Dermis microvascular lymphatic vessel endothelial cell (primary cell): ENCODE measurements at regions not wholly inside any gene's neighbourhood (a gene's known extent, or its start where the extent isn't known, plus 50 kb on each side); places are given as distances from the start of the nearest gene placed in this dataset.

ENCODE experiments used
- DNase-seq, 2 donors: peaks; one replicate each; pipeline versions ENCODE4 v3.0.0 to v3.0.0-alpha.2; 2010; ENCODE audit warnings: low read depth in 2 of 2

GRCh38 chr7:340979-341694 is 51.2 kb downstream of the FOXL3 start:
- DNase-seq, result no peak

DNA sequence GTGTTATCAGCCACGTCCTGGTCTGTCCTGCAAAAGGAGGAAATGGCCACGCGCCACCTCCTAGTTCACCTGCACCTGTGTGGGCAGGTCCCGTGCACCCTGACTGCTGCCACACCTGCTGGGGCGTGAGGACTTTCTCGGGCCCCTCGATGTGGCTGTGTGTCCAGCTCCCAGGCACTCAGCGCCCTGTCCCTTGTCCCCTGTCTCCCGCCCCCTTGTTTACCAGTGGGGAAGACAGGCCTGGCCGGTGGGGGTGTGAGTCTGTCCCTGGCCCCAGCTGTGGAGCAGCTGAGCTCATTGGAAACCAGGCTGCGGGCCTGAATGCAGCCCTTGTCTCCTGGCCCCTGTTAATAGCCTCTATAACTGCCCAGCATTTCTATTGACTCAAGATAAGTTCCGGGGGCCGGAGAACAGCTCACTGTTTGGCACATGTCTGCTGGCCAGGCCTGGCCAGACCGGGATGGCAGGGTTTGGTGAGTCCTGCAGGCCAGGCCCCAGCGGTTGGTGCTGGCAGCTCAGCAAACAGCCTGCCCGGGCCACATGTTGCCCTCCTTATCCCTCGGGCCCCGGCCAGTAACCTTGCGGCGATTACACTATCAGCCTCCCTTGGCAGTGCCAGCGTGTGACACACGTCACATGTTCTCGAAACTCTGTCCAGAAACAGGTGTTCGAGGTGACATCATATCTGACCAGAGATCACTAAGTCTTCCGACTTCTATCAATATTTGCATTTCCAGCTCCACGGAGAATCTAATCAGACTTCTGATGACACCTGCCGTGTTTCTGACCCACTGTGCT is 52.1 kb downstream of the FOXL3 start:
- no peak for DNase-seq

DNA sequence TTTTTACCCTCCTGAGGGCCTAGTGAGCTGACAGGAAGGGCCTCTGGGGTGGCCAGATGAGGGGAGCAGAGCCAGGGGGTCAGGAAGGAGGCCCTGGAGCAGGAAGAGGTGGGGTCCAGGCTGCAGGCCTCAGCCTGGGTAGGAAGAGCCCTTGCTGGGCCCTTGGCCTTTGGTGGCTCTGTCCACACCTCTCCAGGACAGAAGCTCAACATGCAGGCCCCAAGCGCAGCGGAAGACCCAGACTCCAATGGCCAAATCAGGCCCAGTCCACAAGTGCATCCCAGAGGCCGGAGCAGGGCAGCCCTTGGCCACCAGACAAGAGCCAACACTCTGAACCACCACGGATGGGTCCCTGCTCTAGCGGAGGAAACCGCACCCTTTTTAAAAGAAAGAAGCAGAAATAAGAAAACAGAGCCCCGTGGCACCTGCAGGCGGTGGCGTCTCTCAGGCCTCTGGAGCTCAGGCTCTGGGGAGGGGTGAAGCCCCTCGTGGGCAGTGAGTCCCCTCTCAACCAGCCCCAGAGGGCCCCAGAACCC is 52.8 kb downstream of the FOXL3 start:
- DNase-seq, result no peak

GRCh38 chr7:343227-343822 is 53.4 kb downstream of the FOXL3 start:
- DNase-seq, result no peak

- no peak for DNase-seq
Observed at GRCh38 chr7:343864-344607, 54.1 kb downstream of the FOXL3 start.

GRCh38 chr7:344608-344994 is 54.6 kb downstream of the FOXL3 start:
- no peak for DNase-seq

DNA sequence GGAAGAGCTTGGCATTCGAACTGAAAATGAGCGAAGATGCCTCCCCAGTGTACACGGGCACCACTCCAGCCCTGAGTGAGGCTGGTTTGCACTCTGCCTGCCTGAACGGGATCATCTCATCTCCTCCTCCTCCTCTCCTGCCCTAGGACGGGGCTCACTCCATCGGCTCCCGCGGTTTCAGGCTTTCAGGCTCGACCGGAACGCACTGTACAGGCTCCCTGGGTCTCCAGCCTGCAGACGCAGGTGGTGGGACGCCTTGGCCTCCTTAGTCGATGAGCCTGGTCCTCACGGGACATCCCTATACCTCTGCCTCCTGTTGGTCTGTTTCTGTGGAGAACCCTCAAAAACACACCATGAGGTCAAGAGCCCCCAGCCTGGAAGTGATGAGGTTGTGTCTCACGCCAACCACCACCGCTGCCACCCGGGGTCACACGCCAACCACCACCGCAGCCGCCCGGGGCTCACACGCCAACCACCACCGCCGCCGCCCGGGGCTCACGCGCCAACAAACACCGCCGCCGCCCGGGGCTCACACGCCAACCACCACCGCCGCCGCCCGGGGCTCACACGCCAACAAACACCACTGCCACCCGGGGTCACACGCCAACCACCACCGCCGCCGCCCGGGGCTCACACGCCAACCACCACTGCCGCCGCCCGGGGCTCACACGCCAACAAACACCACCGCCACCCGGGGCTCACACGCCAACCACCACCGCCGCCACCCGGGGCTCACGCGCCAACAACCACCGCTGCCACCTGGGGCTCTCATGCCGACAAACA is 56.3 kb downstream of the FOXL3 start:
- DNase-seq, result no peak

GRCh38 chr7:347001-347590 is 57.1 kb downstream of the FOXL3 start:
- no peak for DNase-seq

DNA sequence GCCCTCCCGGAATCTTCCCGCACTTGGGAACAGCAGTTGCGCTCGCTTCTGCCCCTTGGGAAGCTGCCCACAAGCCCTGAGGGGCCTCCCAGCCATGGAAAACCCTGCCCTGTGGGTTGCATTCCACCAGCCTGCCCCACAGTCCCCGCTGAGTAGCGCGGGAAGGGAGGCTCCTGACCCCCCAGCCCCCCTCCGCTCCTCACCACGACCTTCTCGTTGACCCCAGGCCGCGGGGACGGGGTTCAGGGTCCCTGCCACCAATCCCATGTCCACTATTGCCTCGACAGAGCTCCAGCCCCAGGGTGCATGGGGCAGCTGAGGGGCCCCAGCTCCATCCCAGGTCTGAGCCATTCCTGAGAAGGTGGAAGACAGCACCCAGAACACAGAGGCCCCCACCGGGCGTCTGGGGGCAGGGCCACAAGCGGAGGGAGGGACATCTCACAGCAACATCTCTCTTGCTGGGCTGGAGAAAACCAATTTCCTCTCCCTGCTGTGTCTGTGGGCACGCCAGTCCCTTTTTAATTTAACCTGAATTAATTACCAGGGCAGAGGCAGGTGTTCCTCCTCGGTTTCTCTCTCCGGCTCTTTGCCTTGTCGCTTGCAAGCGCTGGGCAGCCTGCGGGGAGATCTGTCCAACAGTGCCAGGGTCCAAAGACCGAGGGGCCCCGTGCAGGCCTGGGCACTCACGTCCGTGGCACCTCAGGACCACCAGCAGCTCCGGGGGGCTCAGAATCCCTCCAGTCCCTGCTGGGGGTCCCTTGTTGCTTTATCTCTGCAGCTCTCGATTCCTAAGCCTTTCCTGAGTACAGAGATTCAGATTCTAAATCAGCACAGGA is 57.9 kb downstream of the FOXL3 start:
- no peak for DNase-seq

- DNase-seq, result no peak
Observed at GRCh38 chr7:348480-348844, 58.5 kb downstream of the FOXL3 start.

DNA sequence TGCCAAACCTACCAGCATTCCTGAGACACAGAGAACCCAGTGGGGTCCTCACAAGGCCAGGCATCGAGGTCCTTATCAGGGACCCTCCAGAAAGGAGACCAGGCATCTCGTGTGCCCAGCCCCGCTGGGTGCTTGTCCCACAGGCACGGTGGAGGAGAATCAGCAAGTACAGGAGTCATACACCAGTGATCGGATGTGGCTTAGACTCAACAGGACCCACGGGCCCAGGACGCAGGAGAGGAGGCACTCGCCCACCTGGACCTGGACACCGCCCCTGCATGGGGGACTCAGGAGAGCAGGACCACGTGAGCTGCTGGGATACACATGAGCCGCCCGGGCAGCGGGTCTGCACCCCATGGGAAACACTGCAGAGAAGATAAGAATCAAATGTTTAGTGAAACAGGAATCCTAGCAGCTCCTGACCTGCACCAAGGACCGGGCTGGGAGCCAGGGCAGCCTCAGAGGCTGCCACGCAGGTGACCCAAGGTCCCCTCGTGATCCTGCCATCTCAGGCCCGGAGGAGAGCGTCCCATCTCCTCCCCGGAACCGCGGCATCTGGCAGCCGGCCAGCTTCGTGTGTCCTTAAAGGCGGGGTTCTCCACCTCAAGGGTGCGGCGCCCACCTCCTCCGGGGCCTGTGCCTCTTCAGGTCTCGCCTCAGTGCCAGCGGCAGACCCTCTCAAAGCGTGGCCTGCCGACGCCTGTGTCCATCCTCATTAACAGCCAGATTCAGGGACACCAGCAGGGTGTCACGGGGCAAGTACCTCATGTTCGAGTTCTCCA is 59.2 kb downstream of the FOXL3 start:
- no peak for DNase-seq

DNA sequence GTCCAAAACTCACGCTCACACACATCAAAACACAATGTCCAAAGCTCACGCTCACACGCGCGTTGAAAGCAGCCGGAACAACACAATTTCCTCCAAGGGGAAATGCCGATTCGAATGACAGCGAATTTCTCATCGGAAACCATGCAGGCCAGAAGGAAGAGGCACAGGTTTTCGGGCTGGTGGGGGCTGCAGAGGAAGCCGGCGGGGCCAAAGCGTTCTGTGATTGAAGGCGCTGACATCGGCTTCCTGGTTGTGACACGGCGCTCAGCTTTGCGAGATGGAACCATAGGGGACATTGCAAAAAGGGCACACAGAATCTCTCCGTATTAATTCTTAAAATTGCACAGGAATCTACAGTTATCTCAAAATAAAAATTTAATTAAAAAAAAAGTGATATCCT is 61.3 kb downstream of the FOXL3 start:
- DNase-seq, result peak; percentile 88 to 96

GRCh38 chr7:351681-352480 is 61.9 kb downstream of the FOXL3 start:
- peak in 1 of 2 donors; percentile 21 for DNase-seq

DNA sequence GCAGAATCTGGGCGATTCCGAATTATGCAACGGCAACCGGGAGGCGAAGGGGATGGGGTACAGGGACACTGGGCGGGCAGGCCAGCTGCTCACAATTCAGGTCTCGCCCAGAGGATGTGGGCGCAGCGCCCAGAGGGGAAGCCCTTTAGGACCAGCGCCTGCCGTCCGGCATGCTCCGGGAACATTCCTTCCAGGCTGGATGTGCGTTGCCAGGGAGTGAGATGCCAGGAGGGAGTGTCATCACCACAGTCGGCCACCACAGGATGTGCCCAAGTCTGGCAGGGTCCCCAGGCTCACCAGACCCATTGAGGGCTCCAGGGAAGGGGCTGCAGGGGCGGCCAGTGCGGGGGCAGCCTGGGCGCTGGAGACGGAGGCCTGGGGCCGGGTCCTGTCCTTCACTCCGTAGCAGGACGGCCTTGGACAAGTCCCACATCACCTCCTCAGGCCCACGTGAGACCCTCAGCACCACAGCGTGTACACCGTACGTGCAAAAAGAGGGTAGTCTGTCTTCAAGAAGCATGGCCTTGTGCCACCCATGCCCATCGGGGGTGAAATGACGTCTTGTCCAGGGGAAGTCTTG is 63.9 kb downstream of the FOXL3 start:
- peak; percentile 68 to 74 for DNase-seq

GRCh38 chr7:354597-355470 is 64.9 kb downstream of the FOXL3 start:
- DNase-seq, result peak in 1 of 2 donors; percentile 51

- no peak for DNase-seq
Observed at GRCh38 chr7:355568-355967, 65.6 kb downstream of the FOXL3 start.

DNA sequence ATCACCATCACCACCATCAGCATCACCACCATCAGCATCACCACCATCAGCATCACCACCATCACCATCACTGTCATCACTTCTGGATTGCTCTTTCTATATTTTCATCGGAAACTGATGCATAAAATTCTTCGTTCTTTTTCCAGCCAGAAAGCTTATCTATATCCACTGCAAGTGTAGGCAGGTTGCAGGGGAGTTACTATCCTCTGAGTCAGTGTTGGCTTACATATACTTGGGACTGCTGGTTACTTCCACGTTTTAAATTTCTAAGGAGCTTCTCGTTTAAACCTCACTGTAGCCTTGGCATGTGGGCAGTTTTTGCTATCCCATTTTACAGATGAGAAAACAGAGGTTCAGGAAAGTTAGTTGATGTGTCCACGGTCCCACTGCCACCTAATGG is 66.1 kb downstream of the FOXL3 start:
- DNase-seq, result no peak
